Caco-2 (cell line): ENCODE measurements at regions not wholly inside any gene's neighbourhood (a gene's known extent, or its start where the extent isn't known, plus 50 kb on each side); places are given as distances from the start of the nearest gene placed in this dataset.
A peak's percentile ranks its signal among the peaks of the same experiment; 100 is the strongest.

ENCODE experiments used
- BruUV-seq: library from RNA; stranded (reverse); fragments of 400-500 nt; replicated peaks from 2 replicates; lab custom pipeline; 2021; lab: Mats Ljungman, UMichigan
- CTCF ChIA-PET: fragments of 300-600 bp; sonication (Branson Sonifier 250); formaldehyde crosslinking; loops from one replicate; lab custom pipeline; 2022; ENCODE audit warnings: antibody characterized with exemption; lab: Charles Lee
- POLR2A ChIA-PET: fragments of 300-600 bp; sonication (Branson Sonifier 250); formaldehyde crosslinking; loops from one replicate; lab custom pipeline; 2022; ENCODE audit warnings: antibody characterized with exemption; lab: Charles Lee
- DNase-seq, 2 experiments: peaks; one replicate each; pipeline versions ENCODE4 v3.0.0 to v3.0.0-alpha.2; 2020 to 2022
- H3K27me3 ChIP-seq: replicated peaks from 2 replicates; pipeline ENCODE4 v1.6.0; 2011; ENCODE audit warnings: low read length; ENCODE audit not compliant: control insufficient read depth, insufficient read depth
- H3K36me3 ChIP-seq: 2 replicates; pipeline ENCODE4 v1.5.1; 2011; ENCODE audit warnings: low read length; ENCODE audit not compliant: control insufficient read depth, insufficient read depth
- H3K4me1 ChIP-seq: fragments of 250-450 bp; sonication (Bioruptor Pico); 2 replicates; pipeline ENCODE4 v1.5.1; 2020; ENCODE audit warnings: mild to moderate bottlenecking
- H3K4me3 ChIP-seq: 2 replicates; pipeline ENCODE4 v1.5.1; 2011; ENCODE audit warnings: low read depth, mild to moderate bottlenecking, control low read depth, low read length
- H3K9me3 ChIP-seq: fragments of 250-450 bp; sonication (Bioruptor Pico); 2 replicates; pipeline ENCODE4 v1.5.1; 2020; ENCODE audit warnings: mild to moderate bottlenecking, moderate library complexity
- H3K27ac Mint-ChIP-seq: one replicate; pipeline ENCODE4 v1.8.0; 2022; ENCODE audit warnings: mixed read lengths; ENCODE audit not compliant: unreplicated experiment
- H3K27me3 Mint-ChIP-seq: one replicate; pipeline ENCODE4 v1.8.0; 2022; ENCODE audit warnings: mixed read lengths; ENCODE audit not compliant: insufficient read depth, unreplicated experiment
- H3K36me3 Mint-ChIP-seq: one replicate; pipeline ENCODE4 v1.8.0; 2022; ENCODE audit warnings: mild to moderate bottlenecking, mixed read lengths; ENCODE audit not compliant: insufficient read depth, unreplicated experiment
- H3K4me1 Mint-ChIP-seq: one replicate; pipeline ENCODE4 v1.8.0; 2022; ENCODE audit warnings: low read depth, mixed read lengths; ENCODE audit not compliant: unreplicated experiment
- H3K4me3 Mint-ChIP-seq: one replicate; pipeline ENCODE4 v1.8.0; 2022; ENCODE audit warnings: mild to moderate bottlenecking, moderate library complexity, mixed read lengths; ENCODE audit not compliant: unreplicated experiment
- H3K9me3 Mint-ChIP-seq: one replicate; pipeline ENCODE4 v1.8.0; 2022; ENCODE audit warnings: mixed read lengths; ENCODE audit not compliant: unreplicated experiment
- CTCF ChIP-seq, 2 experiments: fragments of 200-600 bp in 1 of 2; IDR thresholded peaks; 1 replicate in 1 of 2; 2 replicates in 1 of 2; pipeline versions ENCODE4 v1.5.1 to v1.8.0; 2011 to 2022; ENCODE audit warnings: antibody characterized with exemption in 1 of 2, control low read depth in 1 of 2, inconsistent platforms in 1 of 2, low read depth in 1 of 2, low read length in 1 of 2, mild to moderate bottlenecking in 1 of 2, moderate library complexity in 1 of 2; ENCODE audit not compliant: insufficient read depth in 1 of 2, severe bottlenecking in 1 of 2, unreplicated experiment in 1 of 2
- intact Hi-C: fragments of 100-400 bp; cut with micrococcal nuclease; formaldehyde crosslinking; loops from one replicate; pipeline ENCODE4 v1.10.0; 2022; ENCODE audit not compliant: unreplicated experiment

- Mint-ChIP-seq H3K4me1 (peaks cover 25% of the 10 kb centered on the region), H3K27me3 (no peaks in the 10 kb centered on the region), H3K4me3 (peak overlapping the region; percentile 22), H3K27ac (peak overlapping the region; percentile 88), H3K36me3 (no peaks in the 10 kb centered on the region), H3K9me3 (peaks cover 10% of the 10 kb centered on the region)
- CTCF ChIA-PET: no interaction called here
- intact Hi-C loops: loop anchor here (2.0 to 10.0 kb wide), 2 partner anchors 540 to 914 kb away; no protein-coding TSS in a partner anchor
- POLR2A ChIA-PET: no interaction called here
- H3K36me3 ChIP-seq: no peaks in the 10 kb centered on the region
- no peaks in the 10 kb centered on the region; the same call in 1 of the 2 replicates for H3K9me3 ChIP-seq
- peak; percentile 69 to 82 for DNase-seq
- no peak overlapping the region for H3K4me3 ChIP-seq
- peaks cover 18% of the 10 kb centered on the region for H3K4me1 ChIP-seq
- H3K27me3 ChIP-seq: no peaks in the 10 kb centered on the region
- no TSS peak for BruUV-seq
- TF ChIP-seq CTCF (IDR thresholded peaks at IDR 0.05; ENCODE audit: insufficient read depth in 1 of 2, low read depth in 1 of 2, low read length in 1 of 2, severe bottlenecking in 1 of 2, unreplicated experiment in 1 of 2): no peak
These were observed 622.1 kb downstream of the SPRY1 start for GRCh38 chr4:124018383-124019317.

- Histone ChIP-seq H3K4me1 (peaks cover 18% of the 10 kb centered on the region), H3K36me3 (no peaks in the 10 kb centered on the region), H3K27me3 (no peaks in the 10 kb centered on the region), H3K9me3 (no peaks in the 10 kb centered on the region; the same call in 1 of the 2 replicates), H3K4me3 (no peak overlapping the region)
- peaks cover 10% of the 10 kb centered on the region for H3K9me3 Mint-ChIP-seq
- no TSS peak for BruUV-seq
- intact Hi-C loops: loop anchor here (2.0 to 10.0 kb wide), 2 partner anchors 541 to 915 kb away; no protein-coding TSS in a partner anchor
- H3K4me3 Mint-ChIP-seq: no peak overlapping the region
- DNase-seq: no peak
- H3K36me3 Mint-ChIP-seq: no peaks in the 10 kb centered on the region
- CTCF ChIA-PET: no interaction called here
- H3K4me1 Mint-ChIP-seq: peaks cover 25% of the 10 kb centered on the region
- POLR2A ChIA-PET: no interaction called here
- peak overlapping the region; percentile 13 for H3K27ac Mint-ChIP-seq
- TF ChIP-seq CTCF (IDR thresholded peaks at IDR 0.05; ENCODE audit: insufficient read depth in 1 of 2, low read depth in 1 of 2, low read length in 1 of 2, severe bottlenecking in 1 of 2, unreplicated experiment in 1 of 2): no peak
- no peaks in the 10 kb centered on the region for H3K27me3 Mint-ChIP-seq
These were observed 623.4 kb downstream of the SPRY1 start for GRCh38 chr4:124019749-124020549.

- Mint-ChIP-seq H3K4me3 (no peak overlapping the region), H3K9me3 (no peaks in the 10 kb centered on the region), H3K4me1 (peaks cover 6% of the 10 kb centered on the region), H3K36me3 (no peaks in the 10 kb centered on the region), H3K27ac (no peak overlapping the region), H3K27me3 (no peaks in the 10 kb centered on the region)
- DNase-seq: no peak
- H3K4me1 ChIP-seq: peaks cover 6% of the 10 kb centered on the region
- H3K36me3 ChIP-seq: no peaks in the 10 kb centered on the region
- CTCF ChIA-PET: no interaction called here
- no peaks in the 10 kb centered on the region for H3K27me3 ChIP-seq
- TF ChIP-seq CTCF (IDR thresholded peaks at IDR 0.05; ENCODE audit: insufficient read depth in 1 of 2, low read depth in 1 of 2, low read length in 1 of 2, severe bottlenecking in 1 of 2, unreplicated experiment in 1 of 2): no peak
- intact Hi-C loops: no loop called here
- POLR2A ChIA-PET: no interaction called here
- BruUV-seq: no TSS peak
- no peaks in the 10 kb centered on the region for H3K9me3 ChIP-seq
- H3K4me3 ChIP-seq: no peak overlapping the region
These were observed 628.4 kb downstream of the SPRY1 start for GRCh38 chr4:124025000-124025399.
